HL-60 (cell line): ENCODE measurements at regions not wholly inside any gene's neighbourhood (a gene's known extent, or its start where the extent isn't known, plus 50 kb on each side); places are given as distances from the start of the nearest gene placed in this dataset.

ENCODE experiments used
- DNase-seq, 2 experiments: peaks; one replicate each; pipeline ENCODE4 v3.0.0-alpha.2; 2010 to 2020; ENCODE audit warnings: low read depth in 1 of 2, low spot score in 1 of 2
- H3K27ac ChIP-seq: fragments of 250-450 bp; sonication (Bioruptor Pico); replicated peaks from 2 replicates; pipeline ENCODE4 v1.5.1; 2020; ENCODE audit warnings: mild to moderate bottlenecking, moderate library complexity
- H3K27me3 ChIP-seq: fragments of 250-450 bp; sonication (Bioruptor Pico); 2 replicates; pipeline ENCODE4 v1.5.1; 2021; ENCODE audit warnings: mild to moderate bottlenecking, moderate library complexity; ENCODE audit not compliant: insufficient read depth, poor library complexity, severe bottlenecking
- H3K4me3 ChIP-seq: replicated peaks from 2 replicates; pipeline ENCODE4 v1.5.1; 2011; ENCODE audit warnings: mild to moderate bottlenecking, control low read depth, low read length; ENCODE audit not compliant: insufficient read depth
- CTCF ChIP-seq: IDR thresholded peaks from one replicate; pipeline ENCODE4 v1.5.1; 2011; ENCODE audit warnings: low read length, control low read depth, inconsistent platforms; ENCODE audit not compliant: insufficient read depth
- GABPA ChIP-seq: IDR thresholded peaks from 2 replicates; pipeline ENCODE4 v1.6.1; 2012; ENCODE audit warnings: low read depth
- POLR2AphosphoS5 ChIP-seq: IDR thresholded peaks from 2 replicates; pipeline ENCODE4 v1.6.1; 2012; ENCODE audit warnings: low read depth
- REST ChIP-seq: IDR thresholded peaks from 2 replicates; pipeline ENCODE4 v1.6.1; 2012; ENCODE audit warnings: low read depth; ENCODE audit not compliant: insufficient replicate concordance
- SPI1 ChIP-seq: IDR thresholded peaks from 2 replicates; pipeline ENCODE4 v1.6.1; 2012; ENCODE audit warnings: low read depth, mild to moderate bottlenecking, borderline replicate concordance

- DNase-seq, result no peak
Measured at GRCh38 chr12:114952573-114953271, 268.7 kb upstream of the TBX3 start.

GRCh38 chr12:114949058-114949820 is 265.3 kb upstream of the TBX3 start:
- Histone ChIP-seq H3K27me3 (peaks cover 1% of the 10 kb centered on the region), H3K27ac (no peak overlapping the region), H3K4me3 (no peak overlapping the region)
- DNase-seq, result no peak
- no peak for TF ChIP-seq REST
- TF ChIP-seq SPI1, result no peak
- no peak for TF ChIP-seq GABPA
- no peak for TF ChIP-seq CTCF
- no peak for TF ChIP-seq POLR2AphosphoS5

More at GRCh38 chr12:114952573-114953271, 268.7 kb upstream of the TBX3 start:
- TF ChIP-seq POLR2AphosphoS5 (no peak), REST (no peak)
- Histone ChIP-seq H3K4me3 (no peak overlapping the region), H3K27me3 (no peaks in the 10 kb centered on the region), H3K27ac (no peak overlapping the region)

- TF ChIP-seq REST (no peak), SPI1 (no peak), GABPA (no peak), POLR2AphosphoS5 (no peak), CTCF (no peak)
- DNase-seq, result no peak
- Histone ChIP-seq H3K4me3 (no peak overlapping the region), H3K27ac (no peak overlapping the region), H3K27me3 (peaks cover 4% of the 10 kb centered on the region)
Measured at GRCh38 chr12:114945351-114945750, 261.4 kb upstream of the TBX3 start.
